ENCODE measurements at regions not wholly inside any gene's neighbourhood (a gene's known extent, or its start where the extent isn't known, plus 50 kb on each side); places are given as distances from the start of the nearest gene placed in this dataset.

DNA sequence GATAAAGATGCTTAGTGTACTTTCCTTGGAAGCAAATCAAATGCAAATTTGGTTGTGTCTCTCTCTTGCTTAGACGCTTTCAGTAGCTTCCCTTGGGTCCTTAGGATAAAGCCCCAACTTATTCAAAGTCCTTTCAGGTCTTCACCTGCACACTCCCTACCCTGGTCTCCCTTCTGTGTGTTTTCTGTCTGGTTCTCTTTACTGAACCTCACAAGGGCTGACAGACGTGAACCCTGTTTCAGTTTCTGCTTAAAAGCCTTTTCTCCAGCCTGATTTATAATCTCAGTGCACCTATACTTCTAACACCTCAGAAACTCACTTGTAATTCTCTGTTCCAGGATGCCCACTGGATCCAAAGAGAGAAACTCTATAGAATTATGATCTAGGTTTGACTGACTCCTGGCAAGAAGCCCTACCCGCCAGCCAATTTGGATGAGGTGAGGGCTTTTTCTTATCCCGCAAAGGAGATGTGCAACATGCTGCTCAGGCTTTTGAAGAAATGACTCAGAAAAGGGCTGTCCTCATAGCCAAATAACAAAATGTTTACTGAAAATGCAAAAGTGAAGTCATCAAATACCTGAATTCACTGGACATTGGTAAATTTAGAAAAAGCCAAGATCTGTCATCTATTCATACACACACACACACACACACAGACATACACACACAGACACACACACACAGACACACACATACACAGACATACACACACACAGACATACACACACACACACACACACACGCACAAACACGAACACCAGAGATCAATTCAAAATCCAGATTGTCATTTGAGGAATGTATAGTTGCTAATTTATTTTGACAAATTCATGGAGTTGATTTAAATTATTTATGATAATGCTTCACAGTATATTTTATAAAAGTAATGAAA lies 102.4 kb upstream of the EOMES start:
- H3K36me3 ChIP-seq (ENCODE audit: control insufficient read depth in 4 of 4, insufficient read depth in 3 of 4, low read depth in 1 of 4, low read length in 3 of 4), result no peaks in the 10 kb centered on the region
- no peak overlapping the region for H3K9ac ChIP-seq (ENCODE audit: low read depth in 1 of 2, low read length in 2 of 2)
- no peaks in the 10 kb centered on the region for H3K27me3 ChIP-seq (ENCODE audit: control insufficient read depth in 4 of 4, insufficient read depth in 4 of 4, low read length in 3 of 4)
- WGBS, result 72% methylated on average over 6 of the region's 6 CpGs
- H3K27ac ChIP-seq (ENCODE audit: low read depth in 1 of 2, low read length in 2 of 2), result no peak overlapping the region
- no peak for DNase-seq (ENCODE audit: low spot score)
- no peaks in the 10 kb centered on the region for H3K4me1 ChIP-seq (ENCODE audit: control insufficient read depth in 4 of 4, insufficient read depth in 4 of 4, low read length in 3 of 4)
- H3K4me3 ChIP-seq (ENCODE audit: low read depth in 1 of 3, low read length in 3 of 3), result no peak overlapping the region
- H3K9me3 ChIP-seq (ENCODE audit: control insufficient read depth in 4 of 4, low read length in 3 of 4), result no peaks in the 10 kb centered on the region
- no peak for TF ChIP-seq HNF4G (IDR thresholded peaks at IDR 0.05)
- TF ChIP-seq YY1 (IDR thresholded peaks at IDR 0.05), result no peak
- no peak for TF ChIP-seq JUND (IDR thresholded peaks at IDR 0.05)
- TF ChIP-seq, protein P1, sequence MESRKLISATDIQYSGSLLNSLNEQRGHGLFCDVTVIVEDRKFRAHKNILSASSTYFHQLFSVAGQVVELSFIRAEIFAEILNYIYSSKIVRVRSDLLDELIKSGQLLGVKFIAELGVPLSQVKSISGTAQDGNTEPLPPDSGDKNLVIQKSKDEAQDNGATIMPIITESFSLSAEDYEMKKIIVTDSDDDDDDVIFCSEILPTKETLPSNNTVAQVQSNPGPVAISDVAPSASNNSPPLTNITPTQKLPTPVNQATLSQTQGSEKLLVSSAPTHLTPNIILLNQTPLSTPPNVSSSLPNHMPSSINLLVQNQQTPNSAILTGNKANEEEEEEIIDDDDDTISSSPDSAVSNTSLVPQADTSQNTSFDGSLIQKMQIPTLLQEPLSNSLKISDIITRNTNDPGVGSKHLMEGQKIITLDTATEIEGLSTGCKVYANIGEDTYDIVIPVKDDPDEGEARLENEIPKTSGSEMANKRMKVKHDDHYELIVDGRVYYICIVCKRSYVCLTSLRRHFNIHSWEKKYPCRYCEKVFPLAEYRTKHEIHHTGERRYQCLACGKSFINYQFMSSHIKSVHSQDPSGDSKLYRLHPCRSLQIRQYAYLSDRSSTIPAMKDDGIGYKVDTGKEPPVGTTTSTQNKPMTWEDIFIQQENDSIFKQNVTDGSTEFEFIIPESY (IDR thresholded peaks at IDR 0.05), result no peak
- TF ChIP-seq TAF1 (conservative IDR thresholded peaks at IDR 0.05), result no peak
- TF ChIP-seq, protein P2, sequence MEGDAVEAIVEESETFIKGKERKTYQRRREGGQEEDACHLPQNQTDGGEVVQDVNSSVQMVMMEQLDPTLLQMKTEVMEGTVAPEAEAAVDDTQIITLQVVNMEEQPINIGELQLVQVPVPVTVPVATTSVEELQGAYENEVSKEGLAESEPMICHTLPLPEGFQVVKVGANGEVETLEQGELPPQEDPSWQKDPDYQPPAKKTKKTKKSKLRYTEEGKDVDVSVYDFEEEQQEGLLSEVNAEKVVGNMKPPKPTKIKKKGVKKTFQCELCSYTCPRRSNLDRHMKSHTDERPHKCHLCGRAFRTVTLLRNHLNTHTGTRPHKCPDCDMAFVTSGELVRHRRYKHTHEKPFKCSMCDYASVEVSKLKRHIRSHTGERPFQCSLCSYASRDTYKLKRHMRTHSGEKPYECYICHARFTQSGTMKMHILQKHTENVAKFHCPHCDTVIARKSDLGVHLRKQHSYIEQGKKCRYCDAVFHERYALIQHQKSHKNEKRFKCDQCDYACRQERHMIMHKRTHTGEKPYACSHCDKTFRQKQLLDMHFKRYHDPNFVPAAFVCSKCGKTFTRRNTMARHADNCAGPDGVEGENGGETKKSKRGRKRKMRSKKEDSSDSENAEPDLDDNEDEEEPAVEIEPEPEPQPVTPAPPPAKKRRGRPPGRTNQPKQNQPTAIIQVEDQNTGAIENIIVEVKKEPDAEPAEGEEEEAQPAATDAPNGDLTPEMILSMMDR (IDR thresholded peaks at IDR 0.05; ENCODE audit: low read depth, low read length, missing input control), result no peak

DNA sequence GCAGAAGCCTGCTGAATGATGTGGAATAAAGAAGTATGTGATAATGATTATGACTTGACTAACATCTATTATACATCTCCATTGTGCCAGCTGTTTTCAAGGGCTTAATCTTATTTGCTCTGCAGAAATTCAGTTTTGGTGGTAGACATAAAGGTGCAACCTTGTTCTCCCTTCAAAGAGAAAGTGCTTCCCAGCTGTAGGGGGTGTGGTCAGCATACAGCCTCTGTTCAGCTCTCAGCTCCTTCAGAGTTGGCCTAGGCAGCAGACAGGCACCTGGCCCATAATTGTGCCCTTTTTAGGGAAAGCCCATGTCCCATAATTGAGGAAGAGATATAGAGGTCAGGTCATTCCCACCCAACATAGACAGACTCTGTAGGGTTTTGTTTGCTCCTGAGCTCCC lies 104.3 kb upstream of the EOMES start:
- Histone ChIP-seq H3K4me1 (ENCODE audit: control insufficient read depth in 4 of 4, insufficient read depth in 4 of 4, low read length in 3 of 4) (no peaks in the 10 kb centered on the region), H3K9me3 (ENCODE audit: control insufficient read depth in 4 of 4, low read length in 3 of 4) (no peaks in the 10 kb centered on the region), H3K27ac (ENCODE audit: low read depth in 1 of 2, low read length in 2 of 2) (no peak overlapping the region), H3K9ac (ENCODE audit: low read depth in 1 of 2, low read length in 2 of 2) (no peak overlapping the region), H3K4me3 (ENCODE audit: low read depth in 1 of 3, low read length in 3 of 3) (no peak overlapping the region), H3K36me3 (ENCODE audit: control insufficient read depth in 4 of 4, insufficient read depth in 3 of 4, low read depth in 1 of 4, low read length in 3 of 4) (no peaks in the 10 kb centered on the region), H3K27me3 (ENCODE audit: control insufficient read depth in 4 of 4, insufficient read depth in 4 of 4, low read length in 3 of 4) (no peaks in the 10 kb centered on the region)
- DNase-seq (ENCODE audit: low spot score), result no peak
- TF ChIP-seq SP1 (IDR thresholded peaks at IDR 0.05) (no peak), FOXA2 (IDR thresholded peaks at IDR 0.05) (no peak), YY1 (IDR thresholded peaks at IDR 0.05) (no peak), HNF4G (IDR thresholded peaks at IDR 0.05) (no peak), RAD21 (IDR thresholded peaks at IDR 0.05) (no peak), FOXA1 (IDR thresholded peaks at IDR 0.05) (no peak), JUND (IDR thresholded peaks at IDR 0.05) (no peak), TAF1 (conservative IDR thresholded peaks at IDR 0.05) (no peak), NR2F2 (IDR thresholded peaks at IDR 0.05) (no peak), EGR1 (IDR thresholded peaks at IDR 0.05; ENCODE audit: low read depth in 2 of 2) (no peak), RXRA (IDR thresholded peaks at IDR 0.05) (no peak), GABPA (IDR thresholded peaks at IDR 0.05 in 1 of 2, conservative IDR thresholded peaks at IDR 0.05 in 1 of 2) (no peak), HNF4A (conservative IDR thresholded peaks at IDR 0.05) (no peak)
- TF ChIP-seq, protein P1 (IDR thresholded peaks at IDR 0.05), result no peak
- TF ChIP-seq, protein P2 (IDR thresholded peaks at IDR 0.05; ENCODE audit: low read depth, low read length, missing input control), result no peak
- TF ChIP-seq, protein P3, sequence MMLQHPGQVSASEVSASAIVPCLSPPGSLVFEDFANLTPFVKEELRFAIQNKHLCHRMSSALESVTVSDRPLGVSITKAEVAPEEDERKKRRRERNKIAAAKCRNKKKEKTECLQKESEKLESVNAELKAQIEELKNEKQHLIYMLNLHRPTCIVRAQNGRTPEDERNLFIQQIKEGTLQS (IDR thresholded peaks at IDR 0.05), result no peak
- TF ChIP-seq, protein P4, sequence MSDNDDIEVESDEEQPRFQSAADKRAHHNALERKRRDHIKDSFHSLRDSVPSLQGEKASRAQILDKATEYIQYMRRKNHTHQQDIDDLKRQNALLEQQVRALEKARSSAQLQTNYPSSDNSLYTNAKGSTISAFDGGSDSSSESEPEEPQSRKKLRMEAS (IDR thresholded peaks at IDR 0.05), result no peak
- TF ChIP-seq, protein P5, sequence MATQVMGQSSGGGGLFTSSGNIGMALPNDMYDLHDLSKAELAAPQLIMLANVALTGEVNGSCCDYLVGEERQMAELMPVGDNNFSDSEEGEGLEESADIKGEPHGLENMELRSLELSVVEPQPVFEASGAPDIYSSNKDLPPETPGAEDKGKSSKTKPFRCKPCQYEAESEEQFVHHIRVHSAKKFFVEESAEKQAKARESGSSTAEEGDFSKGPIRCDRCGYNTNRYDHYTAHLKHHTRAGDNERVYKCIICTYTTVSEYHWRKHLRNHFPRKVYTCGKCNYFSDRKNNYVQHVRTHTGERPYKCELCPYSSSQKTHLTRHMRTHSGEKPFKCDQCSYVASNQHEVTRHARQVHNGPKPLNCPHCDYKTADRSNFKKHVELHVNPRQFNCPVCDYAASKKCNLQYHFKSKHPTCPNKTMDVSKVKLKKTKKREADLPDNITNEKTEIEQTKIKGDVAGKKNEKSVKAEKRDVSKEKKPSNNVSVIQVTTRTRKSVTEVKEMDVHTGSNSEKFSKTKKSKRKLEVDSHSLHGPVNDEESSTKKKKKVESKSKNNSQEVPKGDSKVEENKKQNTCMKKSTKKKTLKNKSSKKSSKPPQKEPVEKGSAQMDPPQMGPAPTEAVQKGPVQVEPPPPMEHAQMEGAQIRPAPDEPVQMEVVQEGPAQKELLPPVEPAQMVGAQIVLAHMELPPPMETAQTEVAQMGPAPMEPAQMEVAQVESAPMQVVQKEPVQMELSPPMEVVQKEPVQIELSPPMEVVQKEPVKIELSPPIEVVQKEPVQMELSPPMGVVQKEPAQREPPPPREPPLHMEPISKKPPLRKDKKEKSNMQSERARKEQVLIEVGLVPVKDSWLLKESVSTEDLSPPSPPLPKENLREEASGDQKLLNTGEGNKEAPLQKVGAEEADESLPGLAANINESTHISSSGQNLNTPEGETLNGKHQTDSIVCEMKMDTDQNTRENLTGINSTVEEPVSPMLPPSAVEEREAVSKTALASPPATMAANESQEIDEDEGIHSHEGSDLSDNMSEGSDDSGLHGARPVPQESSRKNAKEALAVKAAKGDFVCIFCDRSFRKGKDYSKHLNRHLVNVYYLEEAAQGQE (IDR thresholded peaks at IDR 0.05), result no peak
